ENCODE measurements at regions not wholly inside any gene's neighbourhood (a gene's known extent, or its start where the extent isn't known, plus 50 kb on each side); places are given as distances from the start of the nearest gene placed in this dataset.

- H3K9me3 ChIP-seq (ENCODE audit: control insufficient read depth in 2 of 2, insufficient read depth in 1 of 2, low read length in 1 of 2) = peaks cover 0 to 1% of the 10 kb centered on the region in 2 donors
- no peaks in the 10 kb centered on the region for H3K36me3 ChIP-seq (ENCODE audit: control insufficient read depth in 2 of 2, insufficient read depth in 2 of 2, low read length in 1 of 2)
- H3K4me3 ChIP-seq (ENCODE audit: low read length in 2 of 2) = no peak overlapping the region
- 58% methylated on average over 2 of the region's 2 CpGs for WGBS
- peak overlapping the region in 1 of 2 donors; percentile 20 for H3K27ac ChIP-seq (ENCODE audit: low read depth in 1 of 2, low read length in 1 of 2)
- H3K27me3 ChIP-seq (ENCODE audit: control insufficient read depth in 2 of 2, insufficient read depth in 1 of 2, low read length in 1 of 2) = no peaks in the 10 kb centered on the region
- H3K4me1 ChIP-seq (ENCODE audit: control insufficient read depth in 2 of 2, insufficient read depth in 2 of 2, low read length in 2 of 2) = peaks cover 0 to 6% of the 10 kb centered on the region in 2 donors
- peak in 1 of 9 donors; percentile 14 for DNase-seq (ENCODE audit: low read depth in 6 of 9, low spot score in 9 of 9)
Measured at GRCh38 chr7:33707427-33707826, 197.9 kb upstream of the BMPER start.

- Histone ChIP-seq H3K4me1 (ENCODE audit: control insufficient read depth in 2 of 2, insufficient read depth in 2 of 2, low read length in 2 of 2) (peaks cover 0 to under 1% of the 10 kb centered on the region in 2 donors), H3K36me3 (ENCODE audit: control insufficient read depth in 2 of 2, insufficient read depth in 2 of 2, low read length in 1 of 2) (no peaks in the 10 kb centered on the region), H3K9me3 (ENCODE audit: control insufficient read depth in 2 of 2, insufficient read depth in 1 of 2, low read length in 1 of 2) (peaks cover 0 to 1% of the 10 kb centered on the region in 2 donors), H3K4me3 (ENCODE audit: low read length in 2 of 2) (no peak overlapping the region), H3K27me3 (ENCODE audit: control insufficient read depth in 2 of 2, insufficient read depth in 1 of 2, low read length in 1 of 2) (no peaks in the 10 kb centered on the region), H3K27ac (ENCODE audit: low read depth in 1 of 2, low read length in 1 of 2) (no peak overlapping the region)
- DNase-seq (ENCODE audit: low read depth in 6 of 9, low spot score in 9 of 9) = no peak
Measured at GRCh38 chr7:33710608-33711007, 194.7 kb upstream of the BMPER start.

- WGBS = 91% methylated on average over 6 of the region's 6 CpGs
- H3K4me3 ChIP-seq (ENCODE audit: low read length in 2 of 2) = no peak overlapping the region
- H3K27me3 ChIP-seq (ENCODE audit: control insufficient read depth in 2 of 2, insufficient read depth in 1 of 2, low read length in 1 of 2) = no peaks in the 10 kb centered on the region
- H3K36me3 ChIP-seq (ENCODE audit: control insufficient read depth in 2 of 2, insufficient read depth in 2 of 2, low read length in 1 of 2) = no peaks in the 10 kb centered on the region
- no peak for DNase-seq (ENCODE audit: low read depth in 6 of 9, low spot score in 9 of 9)
- H3K4me1 ChIP-seq (ENCODE audit: control insufficient read depth in 2 of 2, insufficient read depth in 2 of 2, low read length in 2 of 2) = no peaks in the 10 kb centered on the region
- peaks cover 0 to 1% of the 10 kb centered on the region in 2 donors for H3K9me3 ChIP-seq (ENCODE audit: control insufficient read depth in 2 of 2, insufficient read depth in 1 of 2, low read length in 1 of 2)
- no peak overlapping the region for H3K27ac ChIP-seq (ENCODE audit: low read depth in 1 of 2, low read length in 1 of 2)
Measured at GRCh38 chr7:33711231-33712019, 193.9 kb upstream of the BMPER start.

- WGBS = 90% methylated on average over 4 of the region's 4 CpGs
- H3K9me3 ChIP-seq (ENCODE audit: control insufficient read depth in 2 of 2, insufficient read depth in 1 of 2, low read length in 1 of 2) = no peaks in the 10 kb centered on the region
- H3K4me3 ChIP-seq (ENCODE audit: low read length in 2 of 2) = no peak overlapping the region
- no peaks in the 10 kb centered on the region for H3K27me3 ChIP-seq (ENCODE audit: control insufficient read depth in 2 of 2, insufficient read depth in 1 of 2, low read length in 1 of 2)
- no peaks in the 10 kb centered on the region for H3K36me3 ChIP-seq (ENCODE audit: control insufficient read depth in 2 of 2, insufficient read depth in 2 of 2, low read length in 1 of 2)
- no peak for DNase-seq (ENCODE audit: low read depth in 6 of 9, low spot score in 9 of 9)
- no peaks in the 10 kb centered on the region for H3K4me1 ChIP-seq (ENCODE audit: control insufficient read depth in 2 of 2, insufficient read depth in 2 of 2, low read length in 2 of 2)
- no peak overlapping the region for H3K27ac ChIP-seq (ENCODE audit: low read depth in 1 of 2, low read length in 1 of 2)
Measured at GRCh38 chr7:33712020-33712414, 193.3 kb upstream of the BMPER start.

GRCh38 chr7:33714208-33714607, 191.1 kb upstream of the BMPER start:
- WGBS = 86% methylated on average over 5 of the region's 5 CpGs
- H3K36me3 ChIP-seq (ENCODE audit: control insufficient read depth in 2 of 2, insufficient read depth in 2 of 2, low read length in 1 of 2) = no peaks in the 10 kb centered on the region
- no peak overlapping the region for H3K4me3 ChIP-seq (ENCODE audit: low read length in 2 of 2)
- no peaks in the 10 kb centered on the region for H3K4me1 ChIP-seq (ENCODE audit: control insufficient read depth in 2 of 2, insufficient read depth in 2 of 2, low read length in 2 of 2)
- no peak overlapping the region for H3K27ac ChIP-seq (ENCODE audit: low read depth in 1 of 2, low read length in 1 of 2)
- no peaks in the 10 kb centered on the region for H3K27me3 ChIP-seq (ENCODE audit: control insufficient read depth in 2 of 2, insufficient read depth in 1 of 2, low read length in 1 of 2)
- DNase-seq (ENCODE audit: low read depth in 6 of 9, low spot score in 9 of 9) = no peak
- no peaks in the 10 kb centered on the region for H3K9me3 ChIP-seq (ENCODE audit: control insufficient read depth in 2 of 2, insufficient read depth in 1 of 2, low read length in 1 of 2)

GRCh38 chr7:33716581-33717477, 188.5 kb upstream of the BMPER start:
- no peaks in the 10 kb centered on the region for H3K27me3 ChIP-seq (ENCODE audit: control insufficient read depth in 2 of 2, insufficient read depth in 1 of 2, low read length in 1 of 2)
- no peak overlapping the region for H3K27ac ChIP-seq (ENCODE audit: low read depth in 1 of 2, low read length in 1 of 2)
- 84% methylated on average over 2 of the region's 2 CpGs for WGBS
- no peak overlapping the region for H3K4me3 ChIP-seq (ENCODE audit: low read length in 2 of 2)
- no peaks in the 10 kb centered on the region for H3K36me3 ChIP-seq (ENCODE audit: control insufficient read depth in 2 of 2, insufficient read depth in 2 of 2, low read length in 1 of 2)
- DNase-seq (ENCODE audit: low read depth in 6 of 9, low spot score in 9 of 9) = no peak
- no peaks in the 10 kb centered on the region for H3K9me3 ChIP-seq (ENCODE audit: control insufficient read depth in 2 of 2, insufficient read depth in 1 of 2, low read length in 1 of 2)
- H3K4me1 ChIP-seq (ENCODE audit: control insufficient read depth in 2 of 2, insufficient read depth in 2 of 2, low read length in 2 of 2) = no peaks in the 10 kb centered on the region

GRCh38 chr7:33719059-33719581, 186.2 kb upstream of the BMPER start:
- no peaks in the 10 kb centered on the region for H3K36me3 ChIP-seq (ENCODE audit: control insufficient read depth in 2 of 2, insufficient read depth in 2 of 2, low read length in 1 of 2)
- no peaks in the 10 kb centered on the region for H3K27me3 ChIP-seq (ENCODE audit: control insufficient read depth in 2 of 2, insufficient read depth in 1 of 2, low read length in 1 of 2)
- DNase-seq (ENCODE audit: low read depth in 6 of 9, low spot score in 9 of 9) = no peak
- no peak overlapping the region for H3K4me3 ChIP-seq (ENCODE audit: low read length in 2 of 2)
- no peak overlapping the region for H3K27ac ChIP-seq (ENCODE audit: low read depth in 1 of 2, low read length in 1 of 2)
- 95% methylated on average over 5 of the region's 5 CpGs for WGBS
- H3K9me3 ChIP-seq (ENCODE audit: control insufficient read depth in 2 of 2, insufficient read depth in 1 of 2, low read length in 1 of 2) = no peaks in the 10 kb centered on the region
- no peaks in the 10 kb centered on the region for H3K4me1 ChIP-seq (ENCODE audit: control insufficient read depth in 2 of 2, insufficient read depth in 2 of 2, low read length in 2 of 2)

- WGBS = 97% methylated on average over 4 of the region's 4 CpGs
- Histone ChIP-seq H3K9me3 (ENCODE audit: control insufficient read depth in 2 of 2, insufficient read depth in 1 of 2, low read length in 1 of 2) (no peaks in the 10 kb centered on the region), H3K4me3 (ENCODE audit: low read length in 2 of 2) (no peak overlapping the region), H3K27me3 (ENCODE audit: control insufficient read depth in 2 of 2, insufficient read depth in 1 of 2, low read length in 1 of 2) (no peaks in the 10 kb centered on the region), H3K4me1 (ENCODE audit: control insufficient read depth in 2 of 2, insufficient read depth in 2 of 2, low read length in 2 of 2) (no peaks in the 10 kb centered on the region), H3K36me3 (ENCODE audit: control insufficient read depth in 2 of 2, insufficient read depth in 2 of 2, low read length in 1 of 2) (no peaks in the 10 kb centered on the region), H3K27ac (ENCODE audit: low read depth in 1 of 2, low read length in 1 of 2) (no peak overlapping the region)
- no peak for DNase-seq (ENCODE audit: low read depth in 6 of 9, low spot score in 9 of 9)
Measured at GRCh38 chr7:33720139-33720538, 185.2 kb upstream of the BMPER start.

- Histone ChIP-seq H3K27me3 (ENCODE audit: control insufficient read depth in 2 of 2, insufficient read depth in 1 of 2, low read length in 1 of 2) (no peaks in the 10 kb centered on the region), H3K9me3 (ENCODE audit: control insufficient read depth in 2 of 2, insufficient read depth in 1 of 2, low read length in 1 of 2) (no peaks in the 10 kb centered on the region), H3K36me3 (ENCODE audit: control insufficient read depth in 2 of 2, insufficient read depth in 2 of 2, low read length in 1 of 2) (no peaks in the 10 kb centered on the region), H3K4me3 (ENCODE audit: low read length in 2 of 2) (no peak overlapping the region), H3K27ac (ENCODE audit: low read depth in 1 of 2, low read length in 1 of 2) (no peak overlapping the region), H3K4me1 (ENCODE audit: control insufficient read depth in 2 of 2, insufficient read depth in 2 of 2, low read length in 2 of 2) (no peaks in the 10 kb centered on the region)
- WGBS = 91% methylated on average over 3 of the region's 3 CpGs
- DNase-seq (ENCODE audit: low read depth in 6 of 9, low spot score in 9 of 9) = no peak
Measured at GRCh38 chr7:33720870-33721269, 184.5 kb upstream of the BMPER start.

All from thymus (tissue), 11 donors.